ENCODE measurements at regions not wholly inside any gene's neighbourhood (a gene's known extent, or its start where the extent isn't known, plus 50 kb on each side); places are given as distances from the start of the nearest gene placed in this dataset.
"Not testable (repeated sequence)": the region's sequence is repeated elsewhere in the genome, so short reads cannot be mapped to it uniquely, and the experiment has no call there.

- no peak for DNase-seq (ENCODE audit: low spot score)
Observed at GRCh38 chr1:114269539-114269938, 115.9 kb upstream of the SYT6 start.

GRCh38 chr1:114263343-114263742 lies 109.7 kb upstream of the SYT6 start:
- no peak for DNase-seq (ENCODE audit: low spot score)

- DNase-seq (ENCODE audit: low spot score) = no peak
Observed at GRCh38 chr1:114262337-114262736, 108.7 kb upstream of the SYT6 start.

- no peak for DNase-seq (ENCODE audit: low spot score)
Observed at GRCh38 chr1:114260805-114261484, 107.3 kb upstream of the SYT6 start.

- no peak for DNase-seq (ENCODE audit: low spot score)
Observed at GRCh38 chr1:114259511-114260160, 106.0 kb upstream of the SYT6 start.

GRCh38 chr1:114258633-114259032 lies 105.0 kb upstream of the SYT6 start:
- DNase-seq (ENCODE audit: low spot score) = no peak

- no peak for DNase-seq (ENCODE audit: low spot score)
Observed at GRCh38 chr1:114258074-114258473, 104.4 kb upstream of the SYT6 start.

GRCh38 chr1:114257554-114257953 lies 103.9 kb upstream of the SYT6 start:
- DNase-seq (ENCODE audit: low spot score) = no peak

GRCh38 chr1:114253900-114254299 lies 100.2 kb upstream of the SYT6 start:
- no peak for DNase-seq (ENCODE audit: low spot score)

- no peak for DNase-seq (ENCODE audit: low spot score)
Observed at GRCh38 chr1:114251573-114251939, 97.9 kb upstream of the SYT6 start.

- no peak for DNase-seq (ENCODE audit: low spot score)
Observed at GRCh38 chr1:114250683-114251572, 97.3 kb upstream of the SYT6 start.

GRCh38 chr1:114249691-114250090 lies 96.0 kb upstream of the SYT6 start:
- DNase-seq (ENCODE audit: low spot score) = no peak

- no peak for DNase-seq (ENCODE audit: low spot score)
Observed at GRCh38 chr1:114248162-114248561, 94.5 kb upstream of the SYT6 start.

- DNase-seq (ENCODE audit: low spot score) = not testable (repeated sequence)
Observed at GRCh38 chr1:114242531-114243210, 89.0 kb upstream of the SYT6 start.

GRCh38 chr1:114238053-114238452 lies 84.4 kb upstream of the SYT6 start:
- no peak for DNase-seq (ENCODE audit: low spot score)

- no peak for DNase-seq (ENCODE audit: low spot score)
Observed at GRCh38 chr1:114236517-114236916, 82.8 kb upstream of the SYT6 start.

GRCh38 chr1:114235960-114236359 lies 82.3 kb upstream of the SYT6 start:
- DNase-seq (ENCODE audit: low spot score) = no peak

- DNase-seq (ENCODE audit: low spot score) = no peak
Observed at GRCh38 chr1:114235281-114235680, 81.6 kb upstream of the SYT6 start.

GRCh38 chr1:114234408-114235124 lies 80.9 kb upstream of the SYT6 start:
- no peak for DNase-seq (ENCODE audit: low spot score)

- no peak for DNase-seq (ENCODE audit: low spot score)
Observed at GRCh38 chr1:114232691-114233090, 79.0 kb upstream of the SYT6 start.

- no peak for DNase-seq (ENCODE audit: low spot score)
Observed at GRCh38 chr1:114231301-114231700, 77.6 kb upstream of the SYT6 start.

GRCh38 chr1:114229368-114229767 lies 75.7 kb upstream of the SYT6 start:
- no peak for DNase-seq (ENCODE audit: low spot score)
